ENCODE measurements at regions not wholly inside any gene's neighbourhood (a gene's known extent, or its start where the extent isn't known, plus 50 kb on each side); places are given as distances from the start of the nearest gene placed in this dataset.

DNA sequence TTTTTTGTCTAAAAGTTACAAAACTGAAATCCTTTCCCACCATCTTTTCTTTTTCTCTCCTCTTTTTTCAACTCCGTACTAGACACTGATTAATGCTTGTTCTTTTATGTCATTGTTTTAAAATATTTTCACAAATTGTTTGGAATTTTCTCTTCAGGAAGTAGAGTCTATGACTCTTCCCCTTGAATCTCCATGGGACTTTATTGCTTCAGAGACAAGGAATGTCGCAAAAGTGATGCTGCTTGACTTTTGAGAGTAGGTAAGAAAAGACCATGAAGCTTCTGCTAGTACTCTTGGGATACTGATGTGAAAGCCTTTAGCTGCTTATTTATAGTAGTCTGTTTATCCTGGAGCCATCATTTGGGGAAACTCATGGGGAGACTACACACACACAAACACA lies 260.1 kb upstream of the SLC10A2 start:
- no peaks in the 10 kb centered on the region for H3K9me3 Mint-ChIP-seq
- no peak overlapping the region for H3K4me3 Mint-ChIP-seq
- H3K27me3 Mint-ChIP-seq = no peaks in the 10 kb centered on the region
- ATAC-seq (no peak), DNase-seq (ENCODE audit: low spot score) (no peak)
- H3K4me1 Mint-ChIP-seq (ENCODE audit: low read depth in 2 of 2) = no peaks in the 10 kb centered on the region
- no peak overlapping the region for H3K27ac Mint-ChIP-seq
- H3K36me3 Mint-ChIP-seq = no peaks in the 10 kb centered on the region

- Mint-ChIP-seq H3K4me1 (ENCODE audit: low read depth in 2 of 2) (no peaks in the 10 kb centered on the region), H3K36me3 (no peaks in the 10 kb centered on the region), H3K9me3 (no peaks in the 10 kb centered on the region), H3K27me3 (no peaks in the 10 kb centered on the region), H3K4me3 (no peak overlapping the region), H3K27ac (no peak overlapping the region)
- no peak for ATAC-seq
- no peak for DNase-seq (ENCODE audit: low spot score)
These were observed 259.5 kb upstream of the SLC10A2 start for GRCh38 chr13:103325672-103326071.

GRCh38 chr13:103324641-103325040 lies 258.4 kb upstream of the SLC10A2 start:
- no peaks in the 10 kb centered on the region for H3K27me3 Mint-ChIP-seq
- DNase-seq (ENCODE audit: low spot score) = no peak
- H3K9me3 Mint-ChIP-seq = no peaks in the 10 kb centered on the region
- H3K4me1 Mint-ChIP-seq (ENCODE audit: low read depth in 2 of 2) = no peaks in the 10 kb centered on the region
- no peak overlapping the region for H3K4me3 Mint-ChIP-seq
- ATAC-seq = no peak
- no peak overlapping the region for H3K27ac Mint-ChIP-seq
- H3K36me3 Mint-ChIP-seq = no peaks in the 10 kb centered on the region

- ATAC-seq = no peak
- Mint-ChIP-seq H3K9me3 (peaks cover 7% of the 10 kb centered on the region), H3K4me3 (no peak overlapping the region)
These were observed 249.5 kb upstream of the SLC10A2 start for GRCh38 chr13:103315711-103316110.

GRCh38 chr13:103312467-103312866 lies 246.2 kb upstream of the SLC10A2 start:
- Mint-ChIP-seq H3K27ac (no peak overlapping the region), H3K36me3 (no peaks in the 10 kb centered on the region), H3K4me3 (no peak overlapping the region), H3K27me3 (no peaks in the 10 kb centered on the region), H3K4me1 (ENCODE audit: low read depth in 2 of 2) (no peaks in the 10 kb centered on the region), H3K9me3 (peaks cover 16% of the 10 kb centered on the region)
- DNase-seq (ENCODE audit: low spot score) (no peak), ATAC-seq (no peak)

More at GRCh38 chr13:103315711-103316110, 249.5 kb upstream of the SLC10A2 start:
- Mint-ChIP-seq H3K4me1 (ENCODE audit: low read depth in 2 of 2) (no peaks in the 10 kb centered on the region), H3K36me3 (no peaks in the 10 kb centered on the region), H3K27ac (no peak overlapping the region), H3K27me3 (no peaks in the 10 kb centered on the region)
- no peak for DNase-seq (ENCODE audit: low spot score)

DNA sequence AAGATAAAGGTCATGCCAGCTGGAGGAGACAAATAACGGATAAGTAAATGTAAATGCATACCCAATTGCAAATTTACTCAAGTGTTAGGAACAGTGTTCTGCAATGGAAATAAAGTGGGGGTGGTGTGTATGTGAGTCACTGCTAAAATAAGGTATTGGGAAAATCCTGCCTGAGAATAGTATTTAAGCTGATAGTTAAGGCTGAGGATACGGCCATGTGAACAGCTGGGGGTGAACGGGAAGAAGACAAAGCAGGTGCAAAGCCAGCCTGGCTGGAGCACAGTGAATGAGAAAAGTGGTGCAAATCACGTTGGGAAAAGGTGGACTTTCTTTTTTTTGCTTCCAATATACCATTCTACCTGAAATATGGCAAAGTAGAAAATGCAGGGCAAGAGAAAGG lies 242.4 kb upstream of the SLC10A2 start:
- Mint-ChIP-seq H3K27ac (no peak overlapping the region), H3K36me3 (no peaks in the 10 kb centered on the region), H3K4me3 (no peak overlapping the region), H3K9me3 (peaks cover 16% of the 10 kb centered on the region), H3K27me3 (no peaks in the 10 kb centered on the region), H3K4me1 (ENCODE audit: low read depth in 2 of 2) (no peaks in the 10 kb centered on the region)
- ATAC-seq (no peak), DNase-seq (ENCODE audit: low spot score) (no peak)

- Mint-ChIP-seq H3K27ac (no peak overlapping the region), H3K4me3 (no peak overlapping the region), H3K9me3 (peaks cover 15% of the 10 kb centered on the region), H3K36me3 (no peaks in the 10 kb centered on the region), H3K4me1 (ENCODE audit: low read depth in 2 of 2) (no peaks in the 10 kb centered on the region), H3K27me3 (no peaks in the 10 kb centered on the region)
- no peak for ATAC-seq
- no peak for DNase-seq (ENCODE audit: low spot score)
These were observed 239.9 kb upstream of the SLC10A2 start for GRCh38 chr13:103306163-103306562.

DNA sequence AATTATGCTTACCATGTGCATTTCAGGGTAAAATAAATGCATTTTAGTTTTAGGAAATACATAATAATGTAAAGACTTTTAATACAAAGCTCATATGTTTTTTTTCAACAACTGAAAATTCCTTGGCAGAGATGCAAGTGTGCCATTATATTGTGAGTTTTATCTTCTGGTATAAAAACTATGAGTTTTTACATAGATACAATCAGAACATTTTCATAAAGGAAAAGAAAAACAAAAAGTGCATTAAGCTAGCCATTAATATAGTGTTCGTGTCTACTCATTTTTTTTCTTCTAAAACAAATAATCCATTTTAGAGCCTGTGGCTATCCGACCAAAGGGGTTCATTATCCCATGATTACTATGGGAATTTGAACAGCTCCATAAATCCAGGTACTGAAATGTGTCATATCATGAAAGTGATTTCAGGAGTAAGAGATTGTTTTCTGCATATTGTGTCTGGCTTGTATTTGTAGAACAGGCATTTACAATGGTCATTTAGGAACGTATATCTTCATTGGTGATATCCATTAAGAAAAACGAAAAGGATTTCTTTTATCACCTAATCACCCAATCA lies 236.9 kb upstream of the SLC10A2 start:
- no peak for DNase-seq (ENCODE audit: low spot score)
- no peaks in the 10 kb centered on the region for H3K9me3 Mint-ChIP-seq
- no peak overlapping the region for H3K4me3 Mint-ChIP-seq
- no peaks in the 10 kb centered on the region for H3K4me1 Mint-ChIP-seq (ENCODE audit: low read depth in 2 of 2)
- H3K36me3 Mint-ChIP-seq = no peaks in the 10 kb centered on the region
- no peak overlapping the region for H3K27ac Mint-ChIP-seq
- ATAC-seq = no peak
- no peaks in the 10 kb centered on the region for H3K27me3 Mint-ChIP-seq

- H3K4me3 Mint-ChIP-seq = no peak overlapping the region
- H3K27ac Mint-ChIP-seq = no peak overlapping the region
- no peaks in the 10 kb centered on the region for H3K4me1 Mint-ChIP-seq (ENCODE audit: low read depth in 2 of 2)
- H3K9me3 Mint-ChIP-seq = no peaks in the 10 kb centered on the region
- ATAC-seq (no peak), DNase-seq (ENCODE audit: low spot score) (no peak)
- no peaks in the 10 kb centered on the region for H3K27me3 Mint-ChIP-seq
- H3K36me3 Mint-ChIP-seq = no peaks in the 10 kb centered on the region
These were observed 236.5 kb upstream of the SLC10A2 start for GRCh38 chr13:103302676-103303075.

DNA sequence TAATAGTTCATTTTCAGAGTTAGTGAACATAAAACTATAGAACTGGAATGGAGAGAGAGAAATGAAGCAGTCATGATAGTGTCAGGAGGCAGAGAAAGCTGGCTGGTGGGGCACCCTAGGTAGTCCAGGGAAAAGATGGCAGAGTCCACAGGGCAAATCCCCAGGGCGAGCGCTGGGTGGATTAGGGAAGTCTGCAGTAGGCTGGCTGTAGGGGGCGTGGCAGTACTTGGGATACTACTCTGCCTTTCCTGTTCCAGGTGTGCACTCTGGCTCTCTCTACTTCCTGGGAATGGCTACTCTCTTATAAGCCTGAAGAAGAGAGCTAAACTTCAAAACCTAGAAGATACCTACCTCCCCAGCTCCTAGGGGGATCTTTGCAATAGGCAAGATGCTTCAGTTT lies 232.9 kb upstream of the SLC10A2 start:
- no peaks in the 10 kb centered on the region for H3K36me3 Mint-ChIP-seq
- ATAC-seq = no peak
- no peak overlapping the region for H3K27ac Mint-ChIP-seq
- no peaks in the 10 kb centered on the region for H3K27me3 Mint-ChIP-seq
- no peaks in the 10 kb centered on the region for H3K4me1 Mint-ChIP-seq (ENCODE audit: low read depth in 2 of 2)
- H3K4me3 Mint-ChIP-seq = no peak overlapping the region
- no peaks in the 10 kb centered on the region for H3K9me3 Mint-ChIP-seq
- no peak for DNase-seq (ENCODE audit: low spot score)

GRCh38 chr13:103297083-103297482 lies 230.9 kb upstream of the SLC10A2 start:
- DNase-seq (ENCODE audit: low spot score) = no peak
- Mint-ChIP-seq H3K27me3 (no peaks in the 10 kb centered on the region), H3K4me3 (no peak overlapping the region), H3K9me3 (no peaks in the 10 kb centered on the region), H3K36me3 (no peaks in the 10 kb centered on the region), H3K27ac (no peak overlapping the region), H3K4me1 (ENCODE audit: low read depth in 2 of 2) (no peaks in the 10 kb centered on the region)
- no peak for ATAC-seq

DNA sequence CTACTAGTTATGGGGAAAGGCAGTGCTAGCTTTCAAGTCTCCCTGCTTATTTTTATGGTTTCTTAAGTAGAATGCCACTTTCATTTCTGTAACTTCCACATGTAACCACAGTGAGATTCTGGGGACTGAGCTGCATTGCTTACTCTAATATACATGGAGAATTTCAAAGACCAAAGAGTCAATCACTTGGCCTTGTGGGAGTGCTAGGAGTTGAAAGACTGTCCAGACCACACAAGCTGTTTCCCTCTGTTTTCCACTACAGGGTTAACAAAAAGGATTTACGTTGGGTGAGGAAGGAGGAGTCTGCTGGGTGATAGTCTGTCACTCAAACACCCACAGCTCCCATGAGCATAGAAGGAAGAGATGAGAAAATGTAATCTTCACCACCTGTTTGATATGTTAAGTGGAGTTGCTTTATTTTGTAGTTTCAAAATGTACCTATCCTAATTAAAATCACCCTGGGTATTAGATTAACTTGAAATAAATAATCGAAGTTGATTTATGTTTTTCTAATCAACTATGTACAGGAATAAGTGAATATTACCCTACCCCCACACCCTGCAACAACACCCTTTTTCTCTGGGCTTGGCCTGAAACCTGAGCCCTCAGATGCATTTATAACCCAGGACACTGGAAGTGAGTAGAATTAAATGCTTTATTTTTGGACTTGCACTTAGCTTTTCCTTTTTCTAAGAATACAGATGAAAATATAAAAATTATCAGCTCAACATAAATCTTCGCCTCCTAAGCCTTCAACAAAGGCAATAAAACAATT lies 225.8 kb upstream of the SLC10A2 start:
- no peak overlapping the region for H3K27ac Mint-ChIP-seq
- H3K4me1 Mint-ChIP-seq (ENCODE audit: low read depth in 2 of 2) = peaks cover 8 to 15% of the 10 kb centered on the region in 2 donors
- no peaks in the 10 kb centered on the region for H3K36me3 Mint-ChIP-seq
- no peaks in the 10 kb centered on the region for H3K9me3 Mint-ChIP-seq
- H3K27me3 Mint-ChIP-seq = no peaks in the 10 kb centered on the region
- no peak overlapping the region for H3K4me3 Mint-ChIP-seq
- no peak for DNase-seq (ENCODE audit: low spot score)
- no peak for ATAC-seq

DNA sequence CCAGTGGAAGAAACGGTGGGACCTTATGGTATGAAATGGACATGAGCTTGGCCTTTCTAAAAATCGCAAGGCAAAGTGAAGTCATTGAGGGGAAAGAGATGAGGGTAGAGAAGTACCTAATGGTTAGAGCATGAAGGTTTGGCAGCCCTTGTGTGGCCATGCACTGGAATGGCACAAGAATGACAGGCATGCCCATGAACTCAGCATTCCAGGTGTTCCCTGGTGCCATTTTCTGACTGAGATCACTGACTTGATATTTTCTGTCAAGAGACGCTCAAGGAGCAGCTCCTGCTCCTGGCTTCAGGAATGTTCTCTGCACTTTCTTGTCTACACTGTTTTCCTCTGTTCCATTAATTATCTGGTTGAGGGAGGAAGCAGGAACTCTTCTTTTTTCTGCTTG lies 225.0 kb upstream of the SLC10A2 start:
- DNase-seq (ENCODE audit: low spot score) (no peak), ATAC-seq (no peak)
- peaks cover 8 to 15% of the 10 kb centered on the region in 2 donors for H3K4me1 Mint-ChIP-seq (ENCODE audit: low read depth in 2 of 2)
- no peaks in the 10 kb centered on the region for H3K27me3 Mint-ChIP-seq
- no peak overlapping the region for H3K4me3 Mint-ChIP-seq
- no peak overlapping the region for H3K27ac Mint-ChIP-seq
- no peaks in the 10 kb centered on the region for H3K36me3 Mint-ChIP-seq
- no peaks in the 10 kb centered on the region for H3K9me3 Mint-ChIP-seq

GRCh38 chr13:103289681-103290080 lies 223.5 kb upstream of the SLC10A2 start:
- Mint-ChIP-seq H3K27ac (no peak overlapping the region), H3K9me3 (no peaks in the 10 kb centered on the region), H3K36me3 (no peaks in the 10 kb centered on the region), H3K4me1 (ENCODE audit: low read depth in 2 of 2) (peaks cover 8 to 15% of the 10 kb centered on the region in 2 donors), H3K4me3 (no peak overlapping the region), H3K27me3 (no peaks in the 10 kb centered on the region)
- no peak for ATAC-seq
- DNase-seq (ENCODE audit: low spot score) = no peak

- H3K27me3 Mint-ChIP-seq = no peaks in the 10 kb centered on the region
- no peaks in the 10 kb centered on the region for H3K9me3 Mint-ChIP-seq
- no peak overlapping the region for H3K4me3 Mint-ChIP-seq
- no peaks in the 10 kb centered on the region for H3K36me3 Mint-ChIP-seq
- ATAC-seq = peak in 1 of 2 donors; percentile 64
- no peak overlapping the region for H3K27ac Mint-ChIP-seq
- DNase-seq (ENCODE audit: low spot score) = no peak
- H3K4me1 Mint-ChIP-seq (ENCODE audit: low read depth in 2 of 2) = peaks cover 8 to 17% of the 10 kb centered on the region in 2 donors
These were observed 221.9 kb upstream of the SLC10A2 start for GRCh38 chr13:103288114-103288513.
